Activated CD4-positive, alpha-beta T cell treated with anti-CD3 and anti-CD28 coated beads for 1 hour (primary cell): ENCODE measurements at regions not wholly inside any gene's neighbourhood (a gene's known extent, or its start where the extent isn't known, plus 50 kb on each side); places are given as distances from the start of the nearest gene placed in this dataset.

Source experiments
- DNase-seq: peaks from one replicate; pipeline ENCODE4 v3.0.0-alpha.2; 2020

DNA sequence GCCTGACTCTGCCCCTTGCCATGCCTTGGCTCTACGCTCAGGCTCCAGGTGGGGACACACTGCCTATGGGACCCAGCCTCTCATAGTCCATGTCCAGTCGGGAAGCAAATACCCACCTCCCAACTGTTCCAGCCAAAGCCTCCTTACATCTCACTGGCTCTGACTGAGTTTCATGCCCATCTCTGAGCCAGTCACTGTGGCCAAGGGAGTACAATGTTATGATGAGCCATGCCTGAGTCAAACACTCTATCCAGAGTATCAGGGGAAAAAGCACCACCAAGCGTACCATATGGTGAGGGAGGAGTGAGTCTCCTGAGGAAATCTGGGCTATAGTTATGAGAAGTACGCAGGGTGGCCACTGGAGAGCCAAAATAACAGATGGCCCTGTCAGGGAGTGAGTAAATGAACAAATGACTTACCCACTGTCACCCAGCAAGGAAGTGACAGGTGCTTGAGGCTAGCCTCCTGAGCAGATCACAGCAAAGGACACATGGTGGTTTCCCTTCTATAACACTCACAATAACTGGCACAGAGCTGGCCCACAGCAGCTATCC, 236.6 kb upstream of the GJB5 start:
- DNase-seq = no peak

DNA sequence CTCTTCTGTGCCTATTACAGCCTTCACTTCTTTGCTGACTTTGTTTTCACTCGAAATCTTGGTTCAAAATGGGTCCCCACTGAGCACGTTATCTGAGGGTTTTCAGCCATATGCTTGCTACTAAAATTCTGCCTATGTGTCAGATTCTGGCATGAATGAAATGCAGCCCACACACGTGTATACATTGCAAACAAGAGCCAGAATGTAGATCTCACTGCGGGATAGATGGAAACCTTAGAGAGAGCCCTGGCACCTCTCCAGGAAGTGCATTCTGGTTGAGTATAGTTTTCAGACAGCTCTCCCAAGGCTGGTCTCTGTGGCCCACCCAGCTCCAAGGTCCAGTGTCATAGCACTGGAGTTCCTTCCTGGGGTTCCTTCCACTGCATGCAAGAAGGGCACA, 234.7 kb upstream of the GJB5 start:
- DNase-seq = no peak

DNA sequence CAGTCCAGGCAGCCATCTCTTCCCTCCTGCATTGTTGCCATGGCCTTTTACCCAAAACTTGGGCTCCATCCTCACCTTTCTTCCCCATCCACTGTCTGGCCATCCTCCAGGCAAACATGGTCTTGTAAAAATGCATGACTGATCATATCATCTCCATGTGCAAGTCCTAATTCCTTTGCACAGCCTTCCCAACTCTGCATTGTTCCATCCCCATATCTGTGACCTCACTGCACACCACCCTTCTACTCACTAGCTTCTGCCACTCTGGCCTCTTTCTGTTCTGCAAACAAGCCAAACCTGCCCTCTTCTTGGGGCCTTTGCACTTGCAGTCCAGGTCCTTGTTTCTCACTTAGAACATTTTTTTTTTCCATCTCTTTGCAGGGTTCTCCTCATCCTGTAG, 230.1 kb upstream of the GJB5 start:
- no peak for DNase-seq

DNA sequence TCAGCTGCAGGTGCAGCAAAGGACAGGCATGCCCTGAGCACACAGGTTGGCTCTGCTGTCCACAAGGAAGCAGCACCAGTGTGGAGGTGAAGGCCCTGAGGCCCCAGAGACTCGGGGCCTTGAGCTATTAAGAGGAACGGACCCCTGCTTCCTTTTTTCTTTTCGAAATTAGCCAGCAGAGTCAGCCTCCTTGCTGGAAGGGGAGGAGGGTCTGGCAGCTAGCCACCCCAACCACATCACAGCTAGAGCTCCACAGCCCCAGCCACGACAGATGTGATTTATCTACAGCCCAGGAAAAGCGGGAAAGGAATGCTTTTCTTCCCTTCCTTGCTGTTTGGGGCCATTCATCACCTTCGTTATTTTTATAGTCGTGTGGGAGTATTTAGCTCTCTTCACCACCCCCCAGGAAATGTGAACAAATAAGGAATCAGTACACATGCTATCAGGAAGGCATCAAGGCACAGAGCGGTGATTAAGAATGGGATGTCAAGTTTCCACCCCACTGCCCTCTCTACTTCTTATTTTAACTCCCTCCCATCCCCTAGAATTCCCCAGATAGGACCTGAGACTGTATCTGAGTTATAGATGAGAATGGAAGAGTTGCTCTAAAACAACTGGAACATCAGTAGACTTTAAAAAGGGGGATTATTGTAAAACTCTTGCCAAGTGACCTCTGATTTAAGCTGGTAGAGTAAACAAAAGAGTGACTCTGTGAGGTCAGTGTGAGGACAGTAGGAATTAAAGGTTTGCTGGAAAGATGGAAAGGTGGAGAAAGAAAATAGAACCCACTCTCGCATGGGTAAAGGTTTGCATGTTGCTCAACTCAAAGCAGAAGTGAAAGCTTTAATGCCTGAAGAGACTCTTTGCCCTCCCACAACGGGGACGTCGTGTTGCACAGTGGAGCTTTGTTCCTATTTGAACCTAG, 224.7 kb upstream of the GJB5 start:
- DNase-seq = no peak

DNA sequence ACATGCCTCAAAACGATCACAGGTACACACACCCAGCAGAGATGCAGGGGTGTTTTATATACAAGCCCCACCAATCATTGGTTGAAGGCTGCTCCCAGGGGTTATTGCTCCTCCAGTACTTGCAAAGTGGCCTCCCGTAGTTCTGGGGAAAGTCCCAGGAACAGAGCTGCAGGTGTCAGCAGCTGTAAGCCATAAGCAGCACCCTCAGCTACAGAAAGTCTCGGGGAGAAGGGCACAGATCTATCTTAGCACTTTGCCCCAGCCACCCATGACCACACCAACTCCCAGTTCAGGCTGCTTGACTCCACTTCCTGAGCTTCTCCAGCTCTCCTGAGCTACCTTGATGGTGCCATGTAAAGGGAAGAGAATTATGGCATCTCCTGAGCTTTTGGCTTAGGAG, 222.7 kb upstream of the GJB5 start:
- DNase-seq = no peak

DNA sequence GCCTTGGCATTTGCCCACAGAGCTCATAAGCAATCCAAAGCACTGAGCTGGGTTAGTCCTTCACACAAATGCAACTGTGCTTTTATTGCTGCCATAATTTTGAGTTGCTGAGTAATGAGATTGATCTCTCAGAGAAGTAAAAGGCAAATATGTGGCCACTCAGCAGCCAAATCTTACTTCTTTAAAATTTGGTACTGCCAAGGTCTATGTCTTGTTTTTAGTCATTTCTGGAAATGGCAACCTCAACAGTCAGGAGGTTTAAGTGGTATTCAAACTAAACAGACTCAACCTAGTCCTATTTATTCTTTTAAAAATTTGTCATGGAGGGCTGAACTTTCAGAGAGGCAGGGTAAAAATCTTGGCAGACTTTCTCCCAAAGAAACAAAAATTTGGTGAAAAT, 216.4 kb upstream of the GJB5 start:
- no peak for DNase-seq

DNA sequence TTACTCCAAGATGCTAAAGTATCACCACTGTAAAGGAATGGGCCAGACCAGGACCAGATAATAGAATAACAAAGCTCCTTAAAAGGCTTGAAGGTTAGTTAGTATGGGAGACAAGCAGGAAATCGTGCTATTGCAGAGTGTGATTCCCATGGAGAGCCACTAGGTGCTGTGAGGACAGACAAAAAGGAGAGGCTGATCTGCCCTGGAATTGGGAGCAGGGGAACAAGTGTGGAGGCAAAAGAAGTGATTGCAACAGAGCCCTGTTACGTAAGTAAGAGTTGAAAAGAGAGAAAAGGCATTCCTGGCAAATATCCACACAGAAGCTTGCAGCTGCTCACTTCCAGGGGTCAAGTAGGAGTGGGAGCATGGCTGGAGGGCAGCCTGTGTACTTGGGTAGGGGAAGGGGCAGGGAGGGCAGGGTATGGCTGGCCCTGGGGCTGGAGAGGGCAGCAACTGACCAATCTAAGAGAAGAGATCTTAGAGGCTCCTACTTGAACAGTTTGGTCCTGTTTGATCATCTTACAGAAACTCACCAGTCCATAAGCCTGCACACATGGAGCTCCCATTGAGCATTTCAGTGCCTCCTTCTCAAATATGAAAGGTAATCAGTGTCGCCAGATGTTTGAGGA, 207.7 kb upstream of the GJB5 start:
- no peak for DNase-seq

DNA sequence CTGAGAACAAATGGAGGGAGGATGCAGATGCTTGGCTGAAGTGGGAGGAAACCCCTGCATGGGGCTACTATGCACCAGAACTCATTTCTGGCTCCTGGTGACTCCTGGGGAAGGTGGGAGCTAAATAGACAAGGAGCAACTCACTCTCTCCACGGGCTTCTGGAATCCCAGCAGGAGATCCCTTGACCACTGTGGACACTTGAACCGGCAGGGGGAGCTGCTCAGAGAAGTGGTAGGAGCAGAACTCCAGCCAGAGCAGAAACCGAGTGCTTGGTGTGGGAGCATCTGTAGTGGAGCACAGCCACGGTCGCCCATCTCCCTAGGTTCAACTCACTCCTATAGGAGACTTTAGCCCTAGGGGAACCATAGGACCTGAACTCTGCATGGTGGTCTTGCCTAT, 205.6 kb upstream of the GJB5 start:
- DNase-seq = no peak

DNA sequence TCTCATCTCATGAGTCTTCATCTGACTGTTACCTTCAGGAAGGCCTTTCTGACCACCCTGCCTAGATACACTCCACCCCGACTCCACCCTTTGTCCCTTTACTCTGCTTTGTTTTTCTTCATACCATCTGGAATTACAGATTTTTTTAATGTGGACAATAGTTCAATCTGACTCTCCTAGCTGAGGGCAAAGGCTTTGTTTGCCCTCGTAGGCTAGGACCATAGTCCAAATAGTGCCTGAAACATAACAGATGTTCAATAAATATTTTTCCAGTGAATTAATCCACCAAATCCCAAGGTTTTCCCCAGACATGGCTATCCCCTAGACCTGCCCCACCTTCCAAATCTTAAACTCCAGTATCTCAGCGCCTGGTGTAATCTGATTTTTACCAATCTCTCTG, 176.5 kb upstream of the GJB5 start:
- DNase-seq = no peak

DNA sequence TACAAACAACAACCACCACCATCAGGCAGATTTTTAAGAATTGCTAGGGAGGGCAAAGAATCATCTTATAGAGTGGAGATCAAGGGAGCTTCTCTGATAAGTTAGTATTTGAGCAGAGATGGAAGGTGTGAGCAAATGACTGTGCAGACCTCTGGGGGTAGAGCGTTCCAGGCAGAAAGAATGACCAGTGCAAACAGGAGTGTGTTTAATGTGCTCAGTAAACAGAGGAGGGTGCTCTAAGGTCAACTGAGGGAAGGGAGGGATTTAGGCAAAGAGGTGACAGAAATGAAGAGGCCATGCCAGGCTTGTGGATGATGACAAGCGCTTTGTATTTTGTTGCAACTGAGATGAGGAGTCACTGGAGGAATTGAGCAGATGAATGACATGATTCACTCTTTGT, 172.5 kb upstream of the GJB5 start:
- DNase-seq = no peak

DNA sequence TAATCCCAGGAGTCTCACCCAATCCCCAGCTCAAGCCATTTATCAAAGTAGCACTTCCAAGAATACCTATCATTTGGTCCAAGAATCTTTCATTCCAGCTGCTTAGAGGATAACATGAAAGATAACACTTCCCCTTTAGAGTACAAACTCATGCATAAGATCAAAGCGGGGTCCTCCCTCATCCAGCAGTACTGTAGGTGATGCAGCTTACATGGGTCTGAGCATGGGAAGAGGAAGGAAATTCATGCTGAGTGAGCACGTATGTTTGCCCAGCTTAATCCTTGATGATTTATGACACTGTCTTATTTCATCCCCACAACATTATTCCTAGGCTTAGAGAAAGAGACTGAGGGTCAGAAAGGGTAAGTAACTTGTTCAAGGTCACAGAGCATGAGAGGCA, 167.1 kb upstream of the GJB5 start:
- no peak for DNase-seq

DNA sequence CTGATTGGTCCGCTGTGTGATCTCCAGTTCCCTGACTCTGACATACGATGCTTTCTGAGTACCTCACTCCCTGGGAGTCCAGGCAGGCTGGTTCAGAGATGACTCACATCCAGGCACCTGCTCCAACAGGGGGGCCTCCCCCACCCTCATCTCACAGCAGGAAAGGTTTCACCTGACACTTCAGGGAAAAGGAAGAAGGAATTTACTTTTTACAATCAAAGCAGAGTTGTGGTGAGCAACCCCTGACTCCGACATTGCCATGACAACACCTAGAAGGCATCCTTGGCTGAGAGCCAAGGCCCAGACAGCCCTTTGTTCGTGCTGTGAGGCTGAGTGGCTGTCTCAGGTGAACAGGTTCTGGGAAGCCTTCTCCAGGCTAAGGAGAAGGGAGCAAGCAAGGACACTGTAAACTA, 164.6 kb upstream of the GJB5 start:
- no peak for DNase-seq

DNA sequence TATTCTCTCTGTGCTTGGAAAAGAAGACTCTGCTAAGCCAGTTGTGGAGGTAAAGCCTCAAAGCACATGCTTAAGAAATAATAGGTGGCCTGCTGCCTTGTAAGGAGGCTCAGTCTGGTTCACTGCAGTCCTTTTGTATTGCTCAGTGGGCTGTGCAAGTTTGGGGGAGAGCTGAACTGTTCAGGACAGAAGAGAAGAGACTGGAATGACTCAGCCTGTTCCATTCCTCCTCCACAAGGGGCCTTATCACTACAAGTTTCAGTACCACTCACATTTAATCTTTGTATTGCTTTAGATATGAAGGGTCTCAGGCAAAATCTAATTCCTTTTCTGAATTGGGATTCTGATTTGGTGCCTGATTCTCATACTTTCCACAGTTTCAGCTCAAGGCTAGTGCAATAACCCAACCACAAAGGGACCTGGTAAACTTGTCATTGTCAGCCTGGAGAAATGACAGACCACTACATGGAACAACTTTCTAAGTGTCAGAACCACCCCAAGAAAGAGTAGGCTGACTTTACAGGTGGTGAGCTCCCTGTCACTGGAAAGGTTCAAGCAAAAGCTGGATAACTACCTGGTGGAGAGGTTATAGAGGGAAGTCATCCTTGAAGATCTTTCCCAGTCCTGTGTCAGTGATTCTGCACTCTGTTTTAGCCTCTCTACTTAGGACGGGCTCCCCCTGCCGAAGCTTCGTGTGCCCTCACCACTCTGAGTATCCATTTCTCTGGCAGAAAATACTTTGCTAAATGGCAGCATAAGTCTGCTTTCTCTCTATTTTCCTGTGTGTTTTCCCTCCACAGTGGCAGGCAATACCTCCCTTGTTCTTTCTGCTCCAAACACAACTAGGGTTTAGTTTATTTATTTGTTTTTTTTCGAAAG, 162.9 kb upstream of the GJB5 start:
- no peak for DNase-seq

DNA sequence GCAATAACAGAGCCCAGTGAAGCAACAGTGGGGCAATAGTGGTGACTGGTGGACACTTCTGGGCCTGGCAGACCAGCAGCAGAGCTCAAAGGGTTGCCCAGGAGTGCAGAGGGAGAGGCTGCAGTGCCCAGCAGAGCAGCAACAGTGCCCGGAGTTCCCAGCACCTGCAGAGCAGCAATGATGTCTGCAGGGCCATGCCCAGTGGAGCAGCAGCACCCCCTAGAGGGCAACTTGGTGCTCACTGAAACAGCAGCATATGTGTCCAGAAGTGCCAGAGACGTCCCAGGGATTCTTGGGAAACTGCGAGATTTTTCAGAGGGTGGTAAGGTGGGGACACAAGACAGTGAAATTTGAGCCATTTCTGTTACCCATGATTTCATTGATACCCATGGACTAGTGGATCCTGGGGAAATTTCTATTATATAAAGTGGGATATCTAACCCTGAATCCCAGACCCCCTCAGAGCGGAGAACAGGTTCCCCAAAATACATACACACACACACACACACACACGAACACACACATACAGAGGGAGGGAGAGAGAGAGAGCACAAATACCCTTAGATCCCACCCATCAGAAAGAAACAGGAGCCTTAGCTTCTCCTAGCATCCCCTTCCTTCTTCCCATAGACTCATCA, 156.9 kb upstream of the GJB5 start:
- DNase-seq = no peak

DNA sequence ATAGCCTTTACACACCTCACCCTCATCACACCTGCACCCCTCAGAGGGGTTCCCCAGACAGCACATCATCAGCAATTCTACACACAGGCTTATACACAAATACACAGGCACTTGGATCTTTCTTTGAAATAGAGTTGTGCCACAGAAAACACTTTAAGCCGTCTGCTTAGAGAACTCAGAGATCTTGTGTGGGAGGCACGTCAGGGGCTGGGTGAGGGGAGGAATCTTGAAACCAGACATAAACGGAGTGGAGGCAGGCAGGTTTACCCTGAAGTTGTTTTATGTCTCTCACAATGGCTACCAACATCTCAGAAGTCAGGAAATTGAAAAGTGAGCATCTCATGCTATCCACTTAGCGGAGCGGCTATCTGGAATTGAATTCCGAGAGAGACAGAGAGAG, 151.9 kb upstream of the GJB5 start:
- DNase-seq = no peak

DNA sequence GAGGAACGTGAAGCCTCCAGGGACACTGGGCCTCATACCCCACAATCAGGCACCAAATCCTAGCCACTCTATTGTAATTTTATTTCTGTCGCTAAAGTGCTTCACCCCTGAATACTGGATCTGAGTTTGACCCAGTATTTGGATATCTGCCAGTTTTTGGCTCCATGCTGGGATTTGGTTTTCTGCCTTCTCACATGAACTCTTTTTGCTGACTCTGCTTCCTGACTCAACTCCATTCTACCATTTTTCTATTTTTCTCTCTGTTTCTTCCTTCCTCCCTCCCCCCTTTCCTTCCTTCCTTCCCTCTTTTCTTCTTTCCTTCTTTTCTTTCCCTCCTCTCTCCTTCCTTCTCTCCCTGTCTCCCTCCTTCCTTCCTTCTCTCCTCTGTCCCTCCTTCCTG, 151.3 kb upstream of the GJB5 start:
- no peak for DNase-seq

DNA sequence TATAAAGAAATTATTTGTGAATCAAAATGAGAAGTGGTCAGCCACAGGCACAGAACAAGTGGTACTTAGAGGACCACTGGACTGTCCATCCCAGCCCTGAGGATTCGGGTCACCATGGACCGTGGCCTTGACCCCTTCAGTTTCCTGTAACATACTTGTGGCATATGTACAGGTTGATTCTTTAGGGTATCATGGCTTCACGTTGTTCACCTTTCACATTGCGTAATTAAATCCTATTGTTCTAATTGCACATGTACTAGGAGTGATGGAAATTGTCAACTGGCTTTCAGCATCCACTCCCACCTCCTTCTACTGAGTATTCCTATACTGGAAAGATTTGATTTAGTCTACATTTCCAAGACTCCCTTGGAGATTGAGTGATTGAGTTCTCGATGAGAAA, 148.3 kb upstream of the GJB5 start:
- DNase-seq = no peak

DNA sequence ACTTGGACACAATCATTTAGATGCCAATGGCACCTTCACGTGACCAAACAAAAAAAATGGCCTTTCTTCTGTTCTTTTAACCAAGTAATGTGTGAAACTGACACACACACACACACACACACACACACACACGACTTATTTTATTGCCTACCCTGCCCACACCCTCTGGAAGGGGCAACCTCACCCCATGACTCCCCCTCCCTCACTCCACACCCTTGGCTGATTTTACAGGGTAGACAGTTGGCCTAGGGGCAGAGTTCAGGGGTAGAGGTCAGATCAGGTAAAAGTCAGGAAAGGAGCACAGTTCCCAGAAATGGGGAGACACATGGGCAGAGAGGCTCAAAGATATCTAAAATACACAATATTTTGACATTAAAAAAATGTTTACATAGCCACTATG, 144.8 kb upstream of the GJB5 start:
- DNase-seq = no peak

DNA sequence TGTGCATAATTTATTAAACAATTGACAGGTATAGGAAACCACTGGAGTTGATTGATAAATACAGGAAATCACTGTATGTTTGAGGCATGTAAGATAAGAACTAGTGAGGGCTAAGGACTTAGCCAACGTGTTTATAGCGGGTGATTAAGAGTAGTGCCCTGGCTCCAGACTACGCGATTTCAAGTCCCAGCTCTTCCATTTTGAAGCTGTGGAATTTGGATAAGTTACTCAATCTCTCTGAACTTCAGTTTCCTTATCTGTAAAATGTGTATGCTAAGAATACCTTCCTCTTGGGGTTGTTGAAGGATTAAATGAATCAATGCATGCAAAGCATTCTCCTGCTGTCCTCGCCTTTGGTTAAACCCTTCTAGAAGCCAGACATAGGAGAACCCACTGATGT, 143.3 kb upstream of the GJB5 start:
- no peak for DNase-seq

DNA sequence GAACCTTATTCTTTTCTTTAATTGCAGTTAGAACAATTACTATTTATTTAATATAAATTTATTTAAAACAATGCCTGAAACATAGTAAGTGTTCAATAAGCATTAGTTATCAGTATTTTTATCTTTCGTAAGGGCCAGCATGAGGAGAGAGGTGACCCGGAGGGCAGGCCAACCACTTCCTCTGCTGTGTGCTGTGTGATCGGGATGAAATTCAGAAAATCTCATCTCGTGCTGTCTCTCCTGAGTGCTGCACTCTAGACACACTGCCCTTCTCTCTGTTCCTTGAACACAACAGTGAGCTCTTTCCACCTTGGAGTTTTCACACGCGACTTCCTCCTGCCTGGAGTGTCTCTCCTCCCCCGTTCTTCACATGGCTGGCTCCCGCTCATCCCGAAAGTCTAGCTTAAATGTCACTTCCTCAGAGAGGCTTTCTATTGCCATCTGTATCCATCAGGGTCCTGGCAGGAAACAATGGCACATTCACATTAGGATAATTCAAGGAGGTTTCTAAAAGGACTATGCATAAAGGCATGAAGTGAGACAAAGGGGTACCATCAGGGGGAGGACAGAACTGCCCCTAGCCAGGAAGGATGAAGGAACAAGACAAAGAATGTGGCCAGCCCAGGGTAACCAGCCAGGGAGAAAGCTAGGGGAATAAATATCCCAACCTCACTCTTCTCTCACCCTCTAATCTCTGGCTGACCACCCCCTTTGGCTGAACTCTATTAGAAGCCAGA, 142.6 kb upstream of the GJB5 start:
- DNase-seq = no peak

DNA sequence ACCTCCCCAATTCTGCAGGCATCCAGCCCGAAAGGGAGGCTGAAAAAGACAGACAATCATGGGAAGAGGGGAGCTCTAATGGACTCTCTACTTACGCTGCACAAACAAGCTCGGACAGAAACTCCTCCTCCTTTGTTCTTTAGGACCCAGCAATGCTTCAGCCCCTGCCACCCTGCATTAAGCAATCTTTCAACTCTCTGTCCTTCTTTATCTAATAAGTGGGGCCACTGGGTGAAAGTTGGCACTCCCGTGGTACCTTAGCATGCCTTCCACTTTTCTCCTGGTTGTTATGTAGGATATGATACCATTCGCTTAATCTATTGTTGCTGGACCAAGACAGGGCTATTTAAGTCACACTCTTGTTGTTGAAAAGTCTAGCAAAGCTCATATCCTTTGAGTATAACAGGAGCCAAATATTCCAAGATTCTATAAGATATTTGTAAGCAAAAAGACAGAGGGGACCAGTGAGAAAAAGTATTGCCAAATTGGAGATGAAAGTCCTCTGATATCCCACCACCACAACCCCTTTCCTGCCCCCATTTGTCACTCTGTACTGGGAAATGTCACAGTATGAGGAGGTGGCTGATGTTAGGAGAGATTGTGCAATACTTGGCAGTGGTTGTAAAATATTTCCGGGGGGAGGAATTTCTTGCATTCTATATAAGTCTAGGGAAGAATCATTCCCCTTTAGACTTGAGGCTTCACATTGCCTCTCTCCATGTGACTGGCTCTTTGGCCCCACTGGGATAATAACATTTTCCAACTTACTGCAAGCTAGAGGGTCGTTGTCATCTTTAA, 137.3 kb upstream of the GJB5 start:
- DNase-seq = no peak
